ENCODE measurements at regions not wholly inside any gene's neighbourhood (a gene's known extent, or its start where the extent isn't known, plus 50 kb on each side); places are given as distances from the start of the nearest gene placed in this dataset.

DNA sequence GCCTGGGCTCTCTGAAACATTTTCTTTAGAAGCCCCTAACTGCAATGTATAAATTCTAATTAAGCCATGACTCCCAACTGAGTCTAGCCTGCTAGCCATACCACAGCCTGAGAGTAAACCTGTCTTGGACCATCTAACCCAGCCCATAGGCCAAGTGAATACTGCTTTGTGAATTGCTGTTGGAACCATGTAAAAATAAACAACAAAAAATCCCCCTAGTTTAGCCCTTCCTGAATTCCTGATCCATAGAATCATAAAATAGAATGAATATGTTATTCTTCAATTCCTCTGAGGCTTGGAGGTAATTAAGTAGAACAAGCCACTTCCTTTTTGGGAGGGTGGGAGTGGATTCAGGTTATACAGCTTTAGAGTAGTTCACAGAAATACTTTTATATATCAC, 1496.4 kb downstream of the MRPL39 start:
- no peak overlapping the region for H3K4me3 ChIP-seq (ENCODE audit: low read depth, low read length)
- DNase-seq (ENCODE audit: low read depth), result peak; percentile 60
- no peak for TF ChIP-seq CTCF (IDR thresholded peaks at IDR 0.05; ENCODE audit: low read depth, low read length, missing control alignments)
- in situ Hi-C loops (cut with HindIII; ENCODE audit: low sequenced_read_pairs), result no loop called here

DNA sequence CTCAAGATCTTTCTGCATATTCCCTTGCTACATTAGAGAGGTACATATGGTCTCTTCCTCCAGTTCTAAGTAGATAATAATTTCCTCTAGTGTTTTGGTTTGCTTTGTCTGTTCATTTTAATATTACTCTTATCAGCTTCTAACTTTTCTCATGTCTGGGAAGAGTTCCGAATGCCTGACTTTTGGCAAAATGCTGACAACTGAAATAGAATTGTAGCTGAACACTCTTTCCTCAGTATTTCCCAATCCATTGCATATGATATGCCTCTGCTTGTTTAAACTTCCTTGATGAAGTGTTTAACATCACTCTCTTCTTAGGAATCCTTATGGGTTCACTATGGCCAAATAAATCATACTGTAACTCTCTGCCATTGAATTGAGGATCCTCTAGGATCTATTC, 1510.1 kb downstream of the MRPL39 start:
- no peak overlapping the region for H3K4me3 ChIP-seq (ENCODE audit: low read depth, low read length)
- no peak for TF ChIP-seq CTCF (IDR thresholded peaks at IDR 0.05; ENCODE audit: low read depth, low read length, missing control alignments)
- in situ Hi-C loops (cut with HindIII; ENCODE audit: low sequenced_read_pairs), result no loop called here
- DNase-seq (ENCODE audit: low read depth), result no peak

DNA sequence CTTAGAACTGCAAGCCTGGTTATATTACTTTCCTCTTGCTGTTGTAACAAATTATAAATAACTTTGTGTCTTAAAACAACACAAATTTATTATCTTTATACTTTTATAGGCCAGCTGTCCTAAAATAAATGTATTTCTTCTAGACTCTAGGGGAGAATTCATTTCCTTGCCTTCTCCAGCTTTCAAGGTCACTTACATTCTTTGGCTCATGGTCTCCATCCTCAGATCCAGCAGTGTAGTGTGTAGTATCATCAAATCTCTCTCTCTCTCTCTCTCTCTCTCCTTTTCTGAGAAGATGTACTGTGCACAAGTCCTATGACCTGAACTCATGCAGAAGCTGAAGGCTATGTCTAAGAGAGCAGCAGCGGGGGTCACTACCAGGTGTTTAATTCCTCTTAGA, 1510.6 kb downstream of the MRPL39 start:
- in situ Hi-C loops (cut with HindIII; ENCODE audit: low sequenced_read_pairs), result no loop called here
- no peak overlapping the region for H3K4me3 ChIP-seq (ENCODE audit: low read depth, low read length)
- no peak for TF ChIP-seq CTCF (IDR thresholded peaks at IDR 0.05; ENCODE audit: low read depth, low read length, missing control alignments)
- DNase-seq (ENCODE audit: low read depth), result no peak

- in situ Hi-C loops (cut with HindIII; ENCODE audit: low sequenced_read_pairs), result no loop called here
- no peak overlapping the region for H3K4me3 ChIP-seq (ENCODE audit: low read depth, low read length)
- no peak for TF ChIP-seq CTCF (IDR thresholded peaks at IDR 0.05; ENCODE audit: low read depth, low read length, missing control alignments)
- no peak for DNase-seq (ENCODE audit: low read depth)
These were observed 1514.2 kb downstream of the MRPL39 start for GRCh38 chr21:24093032-24093431.

DNA sequence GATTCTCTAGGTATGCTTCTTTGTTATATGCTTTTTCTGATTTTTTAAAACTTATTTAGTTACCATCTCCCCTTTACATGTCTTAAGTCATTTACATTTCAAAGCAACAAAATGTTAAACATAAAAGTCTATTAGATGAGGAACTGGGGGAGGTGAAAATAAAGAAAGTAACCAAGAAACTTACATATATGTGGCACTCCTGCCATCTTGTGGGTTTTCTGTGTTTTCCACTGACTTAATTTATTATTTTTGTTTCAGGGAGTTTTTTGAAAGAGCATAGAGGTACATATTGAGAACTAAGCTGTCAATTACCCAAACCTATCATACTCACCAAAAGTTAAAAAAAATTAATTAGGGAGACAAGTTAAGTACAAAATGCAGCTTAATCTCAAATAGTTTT, 1531.1 kb downstream of the MRPL39 start:
- in situ Hi-C loops (cut with HindIII; ENCODE audit: low sequenced_read_pairs), result no loop called here
- peak; percentile 26 for DNase-seq (ENCODE audit: low read depth)
- no peak for TF ChIP-seq CTCF (IDR thresholded peaks at IDR 0.05; ENCODE audit: low read depth, low read length, missing control alignments)
- no peak overlapping the region for H3K4me3 ChIP-seq (ENCODE audit: low read depth, low read length)

DNA sequence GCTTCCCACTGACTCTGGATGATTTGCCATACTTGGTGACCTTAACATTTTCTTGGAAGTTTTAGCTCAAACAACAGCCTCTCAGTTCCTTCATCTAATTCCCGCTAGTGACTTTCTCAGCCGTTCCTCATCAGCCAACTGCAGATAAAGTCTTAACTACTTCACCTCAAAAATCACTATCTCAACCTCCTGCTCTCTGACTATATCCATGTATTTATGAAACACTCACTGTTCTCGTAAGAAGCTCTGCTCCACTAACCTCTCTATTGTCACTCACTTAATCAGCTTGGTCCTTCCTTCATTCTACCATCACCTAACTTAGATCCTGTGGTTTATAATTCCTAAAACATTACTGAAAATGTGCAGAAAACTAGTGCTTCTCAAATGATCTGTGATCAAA, 1551.6 kb downstream of the MRPL39 start:
- no peak overlapping the region for H3K4me3 ChIP-seq (ENCODE audit: low read depth, low read length)
- no peak for DNase-seq (ENCODE audit: low read depth)
- in situ Hi-C loops (cut with HindIII; ENCODE audit: low sequenced_read_pairs), result no loop called here
- no peak for TF ChIP-seq CTCF (IDR thresholded peaks at IDR 0.05; ENCODE audit: low read depth, low read length, missing control alignments)

DNA sequence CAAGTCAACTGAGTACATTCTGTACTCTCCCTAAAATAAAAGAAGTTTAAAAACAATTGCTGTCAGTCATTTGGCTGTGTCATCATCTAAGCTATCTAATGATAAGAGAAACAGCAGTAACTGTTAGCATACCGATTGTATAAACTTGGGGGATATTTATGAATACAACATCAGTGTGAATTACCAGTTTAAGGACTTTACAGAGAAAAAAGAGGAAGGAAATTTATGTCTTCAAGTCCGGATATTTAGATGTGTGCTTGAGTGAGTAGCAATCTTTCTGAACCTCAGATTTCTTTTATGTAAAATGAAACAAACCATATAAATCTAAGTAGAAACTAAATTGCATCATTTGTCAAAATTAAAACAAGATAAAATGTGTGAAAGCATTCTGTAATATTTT, 1557.0 kb downstream of the MRPL39 start:
- in situ Hi-C loops (cut with HindIII; ENCODE audit: low sequenced_read_pairs), result no loop called here
- no peak overlapping the region for H3K4me3 ChIP-seq (ENCODE audit: low read depth, low read length)
- no peak for TF ChIP-seq CTCF (IDR thresholded peaks at IDR 0.05; ENCODE audit: low read depth, low read length, missing control alignments)
- no peak for DNase-seq (ENCODE audit: low read depth)
